Endodermal cell (in vitro differentiated cells): ENCODE measurements at regions not wholly inside any gene's neighbourhood (a gene's known extent, or its start where the extent isn't known, plus 50 kb on each side); places are given as distances from the start of the nearest gene placed in this dataset.

Experiments
- DNase-seq: peaks from one replicate; pipeline ENCODE4 v3.0.0-alpha.2; 2017
- H3K27ac ChIP-seq: 2 replicates; pipeline ENCODE4 v1.5.1; 2013; ENCODE audit warnings: mild to moderate bottlenecking, low read depth, low read length, moderate library complexity
- H3K27me3 ChIP-seq: 2 replicates; pipeline ENCODE4 v1.6.1; 2013; ENCODE audit warnings: mild to moderate bottlenecking, low read length, moderate library complexity; ENCODE audit not compliant: insufficient read depth, control insufficient read depth, poor library complexity, severe bottlenecking
- H3K36me3 ChIP-seq: 2 replicates; pipeline ENCODE4 v1.7.0; 2013; ENCODE audit warnings: mild to moderate bottlenecking, low read length, moderate library complexity; ENCODE audit not compliant: control insufficient read depth, insufficient read depth
- H3K4me1 ChIP-seq: one replicate; pipeline ENCODE4 v1.7.0; 2013; ENCODE audit warnings: low read length; ENCODE audit not compliant: control insufficient read depth, insufficient read depth
- H3K4me3 ChIP-seq: 2 replicates; pipeline ENCODE4 v1.5.1; 2013; ENCODE audit warnings: mild to moderate bottlenecking, low read length, moderate library complexity
- H3K9ac ChIP-seq: 2 replicates; pipeline ENCODE4 v1.6.1; 2013; ENCODE audit warnings: mild to moderate bottlenecking, low read length, moderate library complexity; ENCODE audit not compliant: poor library complexity, severe bottlenecking; ENCODE audit errors: extremely low read depth
- H3K9me3 ChIP-seq: 2 replicates; pipeline ENCODE4 v1.6.1; 2013; ENCODE audit warnings: mild to moderate bottlenecking, low read length, moderate library complexity; ENCODE audit not compliant: control insufficient read depth
- H3K27ac Mint-ChIP-seq: 2 replicates; pipeline ENCODE4 v1.8.0; 2020; ENCODE audit warnings: mixed read lengths
- H3K27me3 Mint-ChIP-seq: 2 replicates; pipeline ENCODE4 v1.8.0; 2021; ENCODE audit warnings: mild to moderate bottlenecking, mixed read lengths; ENCODE audit not compliant: insufficient read depth
- H3K36me3 Mint-ChIP-seq: 2 replicates; pipeline ENCODE4 v1.8.0; 2020; ENCODE audit warnings: low read depth, mixed read lengths
- H3K4me1 Mint-ChIP-seq: 2 replicates; pipeline ENCODE4 v1.8.0; 2020; ENCODE audit warnings: mixed read lengths
- H3K4me3 Mint-ChIP-seq: 2 replicates; pipeline ENCODE4 v1.8.0; 2020; ENCODE audit warnings: mild to moderate bottlenecking, moderate library complexity, mixed read lengths
- H3K9me3 Mint-ChIP-seq: 2 replicates; pipeline ENCODE4 v1.8.0; 2020; ENCODE audit warnings: mild to moderate bottlenecking, mixed read lengths
- CTCF ChIP-seq: fragments of 200-600 bp; sonication (generic); conservative IDR thresholded peaks from 2 replicates; pipeline ENCODE4 v1.5.0; 2021; ENCODE audit warnings: antibody characterized with exemption, mild to moderate bottlenecking
- WGBS, 2 experiments: methylation state at CpG; one replicate each; pipeline versions ENCODE4 v1.1.5 to v1.1.7; 2013; ENCODE audit warnings: missing lambda C conversion rate in 2 of 2, mixed read lengths in 1 of 2; ENCODE audit not compliant: insufficient coverage in 1 of 2, insufficient read length in 1 of 2; 5-methylcytosine and 5-hydroxymethylcytosine counted together

GRCh38 chr13:46962281-46962941 lies 65.6 kb upstream of the HTR2A start:
- no peak overlapping the region for H3K27ac Mint-ChIP-seq
- no peaks in the 10 kb centered on the region for H3K36me3 ChIP-seq
- no peak for DNase-seq

GRCh38 chr13:46961719-46962118 lies 64.9 kb upstream of the HTR2A start:
- no peak overlapping the region for H3K9ac ChIP-seq
- no peaks in the 10 kb centered on the region for H3K36me3 Mint-ChIP-seq
- no peak overlapping the region for H3K27ac Mint-ChIP-seq
- H3K4me3 ChIP-seq, result no peak overlapping the region
- H3K4me1 ChIP-seq, result no peaks in the 10 kb centered on the region
- no peaks in the 10 kb centered on the region for H3K27me3 Mint-ChIP-seq
- no peak for TF ChIP-seq CTCF
- H3K27me3 ChIP-seq, result no peaks in the 10 kb centered on the region
- no peaks in the 10 kb centered on the region for H3K9me3 Mint-ChIP-seq
- no peaks in the 10 kb centered on the region for H3K4me1 Mint-ChIP-seq
- no peak for DNase-seq
- no peak overlapping the region for H3K4me3 Mint-ChIP-seq
- H3K27ac ChIP-seq, result no peak overlapping the region
- WGBS, 2 experiments, result 60 to 83% methylated on average over 1 to 2 of the region's 2 CpGs
- H3K9me3 ChIP-seq, result no peaks in the 10 kb centered on the region
- H3K36me3 ChIP-seq, result no peaks in the 10 kb centered on the region

More at GRCh38 chr13:46962281-46962941, 65.6 kb upstream of the HTR2A start:
- Mint-ChIP-seq H3K27me3 (no peaks in the 10 kb centered on the region), H3K4me1 (no peaks in the 10 kb centered on the region), H3K36me3 (no peaks in the 10 kb centered on the region), H3K9me3 (no peaks in the 10 kb centered on the region), H3K4me3 (no peak overlapping the region)
- TF ChIP-seq CTCF, result peak; percentile 77
- 82% methylated on average over 6 of the region's 6 CpGs; no CpG with 5 or more reads in 1 of the 2 experiments for WGBS, 2 experiments
- Histone ChIP-seq H3K9me3 (no peaks in the 10 kb centered on the region), H3K9ac (no peak overlapping the region), H3K4me1 (no peaks in the 10 kb centered on the region), H3K27me3 (no peaks in the 10 kb centered on the region), H3K27ac (no peak overlapping the region), H3K4me3 (no peak overlapping the region)

- H3K27me3 Mint-ChIP-seq, result no peaks in the 10 kb centered on the region
- Histone ChIP-seq H3K9ac (no peak overlapping the region), H3K4me3 (no peak overlapping the region), H3K9me3 (no peaks in the 10 kb centered on the region), H3K27ac (no peak overlapping the region), H3K4me1 (no peaks in the 10 kb centered on the region), H3K27me3 (no peaks in the 10 kb centered on the region), H3K36me3 (no peaks in the 10 kb centered on the region)
- H3K4me1 Mint-ChIP-seq, result no peaks in the 10 kb centered on the region
- H3K27ac Mint-ChIP-seq, result no peak overlapping the region
- no peaks in the 10 kb centered on the region for H3K36me3 Mint-ChIP-seq
- H3K4me3 Mint-ChIP-seq, result no peak overlapping the region
- H3K9me3 Mint-ChIP-seq, result no peaks in the 10 kb centered on the region
- no peak for DNase-seq
- TF ChIP-seq CTCF, result no peak
- WGBS, 2 experiments, result 89 to 100% methylated on average over 1 of the region's 2 CpGs
Observed at GRCh38 chr13:46953941-46954340, 57.1 kb upstream of the HTR2A start.
